ENCODE measurements at regions not wholly inside any gene's neighbourhood (a gene's known extent, or its start where the extent isn't known, plus 50 kb on each side); places are given as distances from the start of the nearest gene placed in this dataset.

- BruUV-seq (replicated peaks) = no TSS peak
- H3K4me1 Mint-ChIP-seq (ENCODE audit: low read depth, unreplicated experiment) = no peaks in the 10 kb centered on the region
Measured at GRCh38 chr20:24048024-24048611, 59.5 kb upstream of the GGTLC1 start.

DNA sequence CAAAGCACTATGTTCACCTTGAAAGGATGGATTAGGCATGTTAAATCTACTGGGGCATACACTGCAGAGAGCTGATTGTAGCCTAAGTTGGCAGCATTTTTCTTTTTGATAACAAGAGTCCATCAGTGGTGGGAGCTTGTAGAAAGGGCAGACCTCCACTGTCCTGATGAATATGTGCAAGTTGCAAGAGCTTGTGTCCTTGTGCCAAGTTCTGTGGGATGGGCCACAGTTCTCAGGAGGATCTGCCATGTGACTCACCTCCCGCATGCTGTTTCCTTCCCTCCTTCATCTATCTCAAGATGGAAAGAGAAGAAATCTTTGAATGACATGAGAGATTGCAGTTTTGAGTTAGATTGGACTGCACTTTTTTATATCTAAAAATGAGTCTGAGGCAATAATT is 58.3 kb upstream of the GGTLC1 start:
- TF ChIP-seq, protein P1, sequence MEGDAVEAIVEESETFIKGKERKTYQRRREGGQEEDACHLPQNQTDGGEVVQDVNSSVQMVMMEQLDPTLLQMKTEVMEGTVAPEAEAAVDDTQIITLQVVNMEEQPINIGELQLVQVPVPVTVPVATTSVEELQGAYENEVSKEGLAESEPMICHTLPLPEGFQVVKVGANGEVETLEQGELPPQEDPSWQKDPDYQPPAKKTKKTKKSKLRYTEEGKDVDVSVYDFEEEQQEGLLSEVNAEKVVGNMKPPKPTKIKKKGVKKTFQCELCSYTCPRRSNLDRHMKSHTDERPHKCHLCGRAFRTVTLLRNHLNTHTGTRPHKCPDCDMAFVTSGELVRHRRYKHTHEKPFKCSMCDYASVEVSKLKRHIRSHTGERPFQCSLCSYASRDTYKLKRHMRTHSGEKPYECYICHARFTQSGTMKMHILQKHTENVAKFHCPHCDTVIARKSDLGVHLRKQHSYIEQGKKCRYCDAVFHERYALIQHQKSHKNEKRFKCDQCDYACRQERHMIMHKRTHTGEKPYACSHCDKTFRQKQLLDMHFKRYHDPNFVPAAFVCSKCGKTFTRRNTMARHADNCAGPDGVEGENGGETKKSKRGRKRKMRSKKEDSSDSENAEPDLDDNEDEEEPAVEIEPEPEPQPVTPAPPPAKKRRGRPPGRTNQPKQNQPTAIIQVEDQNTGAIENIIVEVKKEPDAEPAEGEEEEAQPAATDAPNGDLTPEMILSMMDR (IDR thresholded peaks at IDR 0.05; ENCODE audit: unreplicated experiment) = no peak
- H3K27me3 Mint-ChIP-seq (ENCODE audit: unreplicated experiment) = no peaks in the 10 kb centered on the region
- CTCF ChIA-PET = no interaction called here
- intact Hi-C loops (cut with micrococcal nuclease; ENCODE audit: unreplicated experiment) = no loop called here
- H3K4me3 Mint-ChIP-seq (ENCODE audit: low read depth, unreplicated experiment) = no peak overlapping the region
- H3K36me3 Mint-ChIP-seq (ENCODE audit: insufficient read depth, unreplicated experiment) = no peaks in the 10 kb centered on the region
- H3K27ac Mint-ChIP-seq (ENCODE audit: unreplicated experiment) = no peak overlapping the region
- no TSS peak for BruUV-seq (replicated peaks)
- H3K9me3 Mint-ChIP-seq (ENCODE audit: low read depth, unreplicated experiment) = no peaks in the 10 kb centered on the region
- no peaks in the 10 kb centered on the region for H3K4me1 Mint-ChIP-seq (ENCODE audit: low read depth, unreplicated experiment)
- DNase-seq = no peak

More at GRCh38 chr20:24048024-24048611, 59.5 kb upstream of the GGTLC1 start:
- intact Hi-C loops (cut with micrococcal nuclease; ENCODE audit: unreplicated experiment) = no loop called here
- Mint-ChIP-seq H3K27me3 (ENCODE audit: unreplicated experiment) (no peaks in the 10 kb centered on the region), H3K36me3 (ENCODE audit: insufficient read depth, unreplicated experiment) (no peaks in the 10 kb centered on the region), H3K27ac (ENCODE audit: unreplicated experiment) (no peak overlapping the region), H3K9me3 (ENCODE audit: low read depth, unreplicated experiment) (no peaks in the 10 kb centered on the region), H3K4me3 (ENCODE audit: low read depth, unreplicated experiment) (no peak overlapping the region)
- TF ChIP-seq, protein P1 (IDR thresholded peaks at IDR 0.05; ENCODE audit: unreplicated experiment) = no peak
- DNase-seq = no peak
- CTCF ChIA-PET = no interaction called here

- no peak overlapping the region for H3K4me3 Mint-ChIP-seq (ENCODE audit: low read depth, unreplicated experiment)
- BruUV-seq (replicated peaks) = no TSS peak
- intact Hi-C loops (cut with micrococcal nuclease; ENCODE audit: unreplicated experiment) = no loop called here
- DNase-seq = no peak
- no peaks in the 10 kb centered on the region for H3K4me1 Mint-ChIP-seq (ENCODE audit: low read depth, unreplicated experiment)
- H3K27ac Mint-ChIP-seq (ENCODE audit: unreplicated experiment) = no peak overlapping the region
- H3K9me3 Mint-ChIP-seq (ENCODE audit: low read depth, unreplicated experiment) = no peaks in the 10 kb centered on the region
- H3K36me3 Mint-ChIP-seq (ENCODE audit: insufficient read depth, unreplicated experiment) = no peaks in the 10 kb centered on the region
- H3K27me3 Mint-ChIP-seq (ENCODE audit: unreplicated experiment) = no peaks in the 10 kb centered on the region
- TF ChIP-seq, protein P1 (IDR thresholded peaks at IDR 0.05; ENCODE audit: unreplicated experiment) = no peak
- CTCF ChIA-PET = interaction anchor here (0.6 kb wide), 1 partner anchor 458 kb away, joined by 5 read pairs; no protein-coding TSS in a partner anchor
Measured at GRCh38 chr20:24045621-24046318, 57.2 kb upstream of the GGTLC1 start.

- Mint-ChIP-seq H3K4me3 (ENCODE audit: low read depth, unreplicated experiment) (no peak overlapping the region), H3K9me3 (ENCODE audit: low read depth, unreplicated experiment) (no peaks in the 10 kb centered on the region), H3K27me3 (ENCODE audit: unreplicated experiment) (no peaks in the 10 kb centered on the region), H3K27ac (ENCODE audit: unreplicated experiment) (no peak overlapping the region), H3K4me1 (ENCODE audit: low read depth, unreplicated experiment) (no peaks in the 10 kb centered on the region), H3K36me3 (ENCODE audit: insufficient read depth, unreplicated experiment) (no peaks in the 10 kb centered on the region)
- BruUV-seq (replicated peaks) = no TSS peak
- TF ChIP-seq, protein P1 (IDR thresholded peaks at IDR 0.05; ENCODE audit: unreplicated experiment) = no peak
- no peak for DNase-seq
- intact Hi-C loops (cut with micrococcal nuclease; ENCODE audit: unreplicated experiment) = no loop called here
- CTCF ChIA-PET = no interaction called here
Measured at GRCh38 chr20:24043294-24043693, 54.7 kb upstream of the GGTLC1 start.
